Ishikawa (cell line): ENCODE measurements at regions not wholly inside any gene's neighbourhood (a gene's known extent, or its start where the extent isn't known, plus 50 kb on each side); places are given as distances from the start of the nearest gene placed in this dataset.

Experiments
- CEBPB ChIP-seq: IDR thresholded peaks from 2 replicates; pipeline ENCODE4 v1.6.1; 2012
- CREB1 ChIP-seq: IDR thresholded peaks from 2 replicates; pipeline ENCODE4 v1.6.1; 2012; ENCODE audit warnings: low read depth
- EGR1 ChIP-seq: IDR thresholded peaks from 2 replicates; pipeline ENCODE4 v1.6.1; 2012
- EP300 ChIP-seq: IDR thresholded peaks from 2 replicates; pipeline ENCODE4 v1.6.1; 2012; ENCODE audit warnings: borderline replicate concordance
- FOXM1 ChIP-seq: IDR thresholded peaks from 2 replicates; pipeline ENCODE4 v1.6.1; 2012; ENCODE audit warnings: low read depth, borderline replicate concordance
- NFIC ChIP-seq: IDR thresholded peaks from 2 replicates; pipeline ENCODE4 v1.6.1; 2012
- RAD21 ChIP-seq: IDR thresholded peaks from 2 replicates; pipeline ENCODE4 v1.6.1; 2012; ENCODE audit warnings: low read depth
- TAF1 ChIP-seq: IDR thresholded peaks from 2 replicates; pipeline ENCODE4 v1.6.1; 2012; ENCODE audit warnings: low read depth, mild to moderate bottlenecking
- TCF12 ChIP-seq: IDR thresholded peaks from 2 replicates; pipeline ENCODE4 v1.6.1; 2012; ENCODE audit warnings: low read depth
- TEAD4 ChIP-seq: IDR thresholded peaks from 2 replicates; pipeline ENCODE4 v1.6.1; 2012
- YY1 ChIP-seq: IDR thresholded peaks from 2 replicates; pipeline ENCODE4 v1.6.1; 2012; ENCODE audit warnings: low read depth
- ZBTB7A ChIP-seq: IDR thresholded peaks from 2 replicates; pipeline ENCODE4 v1.6.1; 2012; ENCODE audit warnings: low read depth
- TF ChIP-seq, protein P1 (sequence below): IDR thresholded peaks from 2 replicates; pipeline ENCODE4 v1.6.1; 2012
- TF ChIP-seq, protein P2 (sequence below): IDR thresholded peaks from 2 replicates; pipeline ENCODE4 v1.6.1; 2012
- TF ChIP-seq, protein P3 (sequence below): IDR thresholded peaks from 2 replicates; pipeline ENCODE4 v1.6.1; 2012; ENCODE audit warnings: low read depth, mild to moderate bottlenecking

DNA sequence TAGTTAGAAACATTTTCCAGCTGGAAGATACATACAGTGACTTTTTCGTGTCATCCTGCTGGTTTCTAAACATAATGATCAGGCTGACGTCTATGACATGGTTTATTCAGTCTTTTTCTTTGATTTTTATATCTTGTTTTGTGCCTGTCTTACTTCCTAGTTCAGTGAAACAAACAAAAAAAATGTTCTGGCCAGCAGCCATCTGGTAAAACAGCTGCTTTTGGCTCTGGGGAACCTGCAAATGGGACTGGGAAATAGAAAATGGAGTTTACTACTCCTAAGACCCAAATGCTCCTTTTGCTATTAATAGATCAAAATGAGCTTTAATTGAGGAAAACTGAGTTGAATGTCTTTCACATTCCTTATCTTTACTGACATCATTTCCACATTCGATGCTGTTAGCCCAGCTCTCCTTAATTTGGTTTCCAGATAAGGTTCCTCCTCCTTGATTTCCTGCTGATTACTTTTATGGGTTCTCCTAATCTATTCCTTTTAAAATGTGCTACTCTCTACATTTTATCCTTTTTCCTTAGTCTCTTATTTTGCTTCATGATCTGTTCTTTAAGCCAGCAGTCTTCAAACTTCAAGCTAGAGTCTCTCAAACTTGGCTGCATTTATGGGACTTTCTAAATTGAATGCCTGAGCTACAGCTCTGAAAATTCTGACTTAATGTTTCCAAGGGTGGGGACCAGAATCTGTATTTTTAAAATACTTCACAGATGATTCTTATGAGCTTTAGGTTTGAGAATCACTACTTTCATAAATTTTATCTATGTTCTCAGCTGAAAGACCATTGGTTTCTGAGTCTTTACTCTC is 499.5 kb downstream of the ANKRD50 start:
- TF ChIP-seq, protein P1, sequence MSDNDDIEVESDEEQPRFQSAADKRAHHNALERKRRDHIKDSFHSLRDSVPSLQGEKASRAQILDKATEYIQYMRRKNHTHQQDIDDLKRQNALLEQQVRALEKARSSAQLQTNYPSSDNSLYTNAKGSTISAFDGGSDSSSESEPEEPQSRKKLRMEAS = no peak
- TF ChIP-seq ZBTB7A (no peak), NFIC (no peak), CREB1 (no peak), TEAD4 (no peak), RAD21 (no peak), FOXM1 (no peak), EGR1 (no peak), TAF1 (no peak), YY1 (no peak)
- TF ChIP-seq, protein P2, sequence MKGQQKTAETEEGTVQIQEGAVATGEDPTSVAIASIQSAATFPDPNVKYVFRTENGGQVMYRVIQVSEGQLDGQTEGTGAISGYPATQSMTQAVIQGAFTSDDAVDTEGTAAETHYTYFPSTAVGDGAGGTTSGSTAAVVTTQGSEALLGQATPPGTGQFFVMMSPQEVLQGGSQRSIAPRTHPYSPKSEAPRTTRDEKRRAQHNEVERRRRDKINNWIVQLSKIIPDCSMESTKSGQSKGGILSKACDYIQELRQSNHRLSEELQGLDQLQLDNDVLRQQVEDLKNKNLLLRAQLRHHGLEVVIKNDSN = no peak

DNA sequence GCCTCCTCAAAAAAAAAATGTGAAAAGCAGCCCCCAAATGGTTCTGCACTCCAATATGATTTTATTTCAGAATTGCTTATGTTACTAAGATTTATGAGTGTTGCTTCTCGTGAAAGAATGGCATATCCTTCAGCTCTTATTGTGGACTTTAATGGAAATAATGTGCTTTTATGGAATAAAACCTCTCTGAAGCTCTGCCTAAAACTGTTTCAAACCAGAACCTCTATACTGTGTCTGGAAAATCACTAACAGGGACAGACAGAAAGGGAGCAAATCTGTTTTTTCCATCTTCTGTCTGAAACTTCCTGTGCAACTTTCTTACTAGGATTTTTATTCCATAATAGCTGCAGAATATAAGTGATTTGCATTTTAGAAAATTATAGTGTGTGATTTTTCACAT is 493.1 kb downstream of the ANKRD50 start:
- TF ChIP-seq CREB1 = no peak
- TF ChIP-seq RAD21 = no peak
- TF ChIP-seq, protein P2 = no peak
- no peak for TF ChIP-seq NFIC
- TF ChIP-seq, protein P3, sequence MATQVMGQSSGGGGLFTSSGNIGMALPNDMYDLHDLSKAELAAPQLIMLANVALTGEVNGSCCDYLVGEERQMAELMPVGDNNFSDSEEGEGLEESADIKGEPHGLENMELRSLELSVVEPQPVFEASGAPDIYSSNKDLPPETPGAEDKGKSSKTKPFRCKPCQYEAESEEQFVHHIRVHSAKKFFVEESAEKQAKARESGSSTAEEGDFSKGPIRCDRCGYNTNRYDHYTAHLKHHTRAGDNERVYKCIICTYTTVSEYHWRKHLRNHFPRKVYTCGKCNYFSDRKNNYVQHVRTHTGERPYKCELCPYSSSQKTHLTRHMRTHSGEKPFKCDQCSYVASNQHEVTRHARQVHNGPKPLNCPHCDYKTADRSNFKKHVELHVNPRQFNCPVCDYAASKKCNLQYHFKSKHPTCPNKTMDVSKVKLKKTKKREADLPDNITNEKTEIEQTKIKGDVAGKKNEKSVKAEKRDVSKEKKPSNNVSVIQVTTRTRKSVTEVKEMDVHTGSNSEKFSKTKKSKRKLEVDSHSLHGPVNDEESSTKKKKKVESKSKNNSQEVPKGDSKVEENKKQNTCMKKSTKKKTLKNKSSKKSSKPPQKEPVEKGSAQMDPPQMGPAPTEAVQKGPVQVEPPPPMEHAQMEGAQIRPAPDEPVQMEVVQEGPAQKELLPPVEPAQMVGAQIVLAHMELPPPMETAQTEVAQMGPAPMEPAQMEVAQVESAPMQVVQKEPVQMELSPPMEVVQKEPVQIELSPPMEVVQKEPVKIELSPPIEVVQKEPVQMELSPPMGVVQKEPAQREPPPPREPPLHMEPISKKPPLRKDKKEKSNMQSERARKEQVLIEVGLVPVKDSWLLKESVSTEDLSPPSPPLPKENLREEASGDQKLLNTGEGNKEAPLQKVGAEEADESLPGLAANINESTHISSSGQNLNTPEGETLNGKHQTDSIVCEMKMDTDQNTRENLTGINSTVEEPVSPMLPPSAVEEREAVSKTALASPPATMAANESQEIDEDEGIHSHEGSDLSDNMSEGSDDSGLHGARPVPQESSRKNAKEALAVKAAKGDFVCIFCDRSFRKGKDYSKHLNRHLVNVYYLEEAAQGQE = no peak
- TF ChIP-seq ZBTB7A = no peak
- no peak for TF ChIP-seq FOXM1
- TF ChIP-seq YY1 = no peak
- TF ChIP-seq, protein P1 = no peak
- TF ChIP-seq EP300 = no peak
- no peak for TF ChIP-seq TCF12

DNA sequence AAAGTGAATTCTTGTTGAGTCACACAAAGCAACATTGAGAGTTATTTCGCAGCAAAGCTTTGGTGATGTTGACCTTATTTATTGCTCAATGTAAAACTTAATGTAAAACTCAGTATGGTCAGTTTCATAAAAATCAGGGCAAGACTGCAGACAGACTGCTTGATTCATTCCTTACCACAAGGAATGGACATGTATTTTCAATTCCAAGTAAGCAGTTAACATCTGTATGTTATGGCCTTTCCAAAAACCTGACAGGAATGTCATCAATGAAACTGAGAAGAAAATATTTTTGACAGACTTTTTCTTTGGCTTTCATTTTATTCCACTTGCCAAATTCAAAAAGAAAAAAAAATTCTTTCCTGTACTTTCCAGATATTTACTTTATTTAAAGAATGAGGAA is 488.3 kb downstream of the ANKRD50 start:
- TF ChIP-seq, protein P2 = no peak
- no peak for TF ChIP-seq CEBPB
- no peak for TF ChIP-seq FOXM1
- TF ChIP-seq RAD21 = no peak
- no peak for TF ChIP-seq TCF12
- no peak for TF ChIP-seq EP300
- TF ChIP-seq, protein P1 = no peak
- TF ChIP-seq CREB1 = no peak
- no peak for TF ChIP-seq EGR1
- TF ChIP-seq, protein P3 = no peak
- TF ChIP-seq TEAD4 = no peak
- TF ChIP-seq YY1 = no peak
- TF ChIP-seq ZBTB7A = no peak
- no peak for TF ChIP-seq TAF1
- no peak for TF ChIP-seq NFIC

DNA sequence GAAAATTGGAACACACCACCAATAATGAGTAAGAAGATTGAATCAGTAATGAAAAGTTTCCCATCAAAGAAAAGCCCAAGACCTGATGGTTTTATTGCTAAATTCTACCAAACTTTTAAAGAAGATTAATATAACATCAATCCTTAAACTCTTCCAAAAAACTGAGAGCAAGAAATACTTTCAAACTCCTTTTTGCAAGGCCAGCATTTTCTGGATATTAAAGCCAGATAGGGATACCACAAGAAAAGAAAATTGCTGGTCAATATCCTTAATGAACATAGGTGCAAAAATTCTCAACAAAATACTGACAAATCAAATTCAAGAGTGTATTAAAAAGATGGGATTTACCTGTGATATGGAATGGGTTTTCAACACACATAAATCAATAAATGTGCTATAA is 484.6 kb downstream of the ANKRD50 start:
- no peak for TF ChIP-seq TCF12
- no peak for TF ChIP-seq EP300
- TF ChIP-seq, protein P2 = no peak
- TF ChIP-seq, protein P1 = no peak
- no peak for TF ChIP-seq CREB1
- no peak for TF ChIP-seq CEBPB
- no peak for TF ChIP-seq ZBTB7A
- TF ChIP-seq TAF1 = no peak
- no peak for TF ChIP-seq FOXM1
- TF ChIP-seq YY1 = no peak
- no peak for TF ChIP-seq NFIC
- no peak for TF ChIP-seq EGR1
